HG02885 (cell line): ENCODE measurements at regions not wholly inside any gene's neighbourhood (a gene's known extent, or its start where the extent isn't known, plus 50 kb on each side); places are given as distances from the start of the nearest gene placed in this dataset.
"Not testable (repeated sequence)": the region's sequence is repeated elsewhere in the genome, so short reads cannot be mapped to it uniquely, and the experiment has no call there.

Experiments
- ATAC-seq: cut with Tn5 transposase; IDR thresholded peaks from one replicate; pipeline ENCODE4 v1.9.1; 2021; ENCODE audit warnings: mild to moderate bottlenecking; ENCODE audit not compliant: unreplicated experiment, poor library complexity

DNA sequence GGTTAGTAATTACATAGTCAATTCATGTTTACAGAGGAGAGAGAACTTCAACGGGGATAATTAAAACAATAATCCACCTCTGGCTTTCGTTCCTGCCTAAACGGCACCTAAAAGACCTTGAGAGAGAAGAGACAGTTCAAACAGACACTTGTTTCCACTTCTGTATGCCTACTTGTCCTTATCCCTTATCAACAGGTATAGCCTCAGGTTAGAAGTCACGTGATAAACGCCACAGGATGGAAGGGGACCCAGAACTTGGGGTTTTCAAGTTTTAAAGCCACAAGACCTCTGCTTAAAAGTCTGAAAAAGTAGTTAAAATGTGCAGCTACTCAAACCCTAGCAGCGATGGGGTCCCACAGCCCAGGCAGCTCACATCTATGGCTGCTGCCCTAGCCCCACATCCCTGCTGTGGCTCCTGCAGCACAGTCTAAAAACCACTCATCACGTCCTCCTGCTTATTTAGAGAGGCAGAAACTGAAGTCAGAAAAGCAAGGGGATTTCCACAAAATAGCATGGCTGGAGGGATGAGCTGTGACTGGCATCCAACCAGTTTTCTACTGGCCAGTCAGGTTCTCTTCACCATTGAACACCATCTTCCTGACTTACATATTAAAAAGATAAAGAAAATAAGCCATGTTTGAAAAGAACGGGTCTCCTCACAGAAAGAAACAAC is 51.2 kb upstream of the SEC16B start:
- ATAC-seq, result no peak

DNA sequence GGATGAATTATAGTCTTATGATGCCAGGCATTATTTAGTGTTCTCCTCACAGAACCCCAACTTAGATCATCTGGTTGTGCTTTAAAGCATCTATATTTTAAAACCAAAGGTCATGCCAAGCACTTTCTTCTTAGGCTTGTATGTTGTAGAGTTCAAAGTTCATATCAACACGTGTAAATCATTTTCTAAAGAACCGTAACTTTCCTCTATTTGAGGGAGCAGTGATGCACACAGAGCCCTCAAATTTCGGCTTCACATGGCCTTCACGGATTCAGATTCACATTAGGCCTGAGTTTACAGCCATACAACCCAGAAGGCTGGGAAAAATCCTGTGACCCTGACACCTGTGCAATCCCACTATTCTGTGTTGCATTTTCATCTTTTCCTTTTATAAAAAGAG is 52.1 kb upstream of the SEC16B start:
- ATAC-seq, result no peak

DNA sequence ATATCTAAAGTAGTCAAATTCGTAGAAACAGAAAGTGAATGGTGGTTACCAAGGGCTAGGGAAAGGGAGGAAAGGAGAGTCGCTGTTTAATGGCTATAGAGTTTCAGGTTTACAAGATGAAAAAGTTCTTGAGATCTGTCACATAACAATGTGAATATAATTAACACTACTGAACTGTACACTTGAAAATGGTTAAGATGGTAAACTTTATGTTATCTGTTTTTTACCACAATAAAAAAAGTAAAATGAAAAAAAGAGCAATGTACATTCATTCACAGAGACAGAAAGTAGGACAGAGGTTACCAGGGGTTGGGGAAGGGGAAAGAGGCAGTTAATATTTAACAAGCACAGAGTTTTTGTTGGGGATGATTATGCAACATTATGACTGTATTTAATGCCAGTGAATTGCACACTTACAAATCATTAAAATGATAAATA is 53.3 kb upstream of the SEC16B start:
- no peak for ATAC-seq

DNA sequence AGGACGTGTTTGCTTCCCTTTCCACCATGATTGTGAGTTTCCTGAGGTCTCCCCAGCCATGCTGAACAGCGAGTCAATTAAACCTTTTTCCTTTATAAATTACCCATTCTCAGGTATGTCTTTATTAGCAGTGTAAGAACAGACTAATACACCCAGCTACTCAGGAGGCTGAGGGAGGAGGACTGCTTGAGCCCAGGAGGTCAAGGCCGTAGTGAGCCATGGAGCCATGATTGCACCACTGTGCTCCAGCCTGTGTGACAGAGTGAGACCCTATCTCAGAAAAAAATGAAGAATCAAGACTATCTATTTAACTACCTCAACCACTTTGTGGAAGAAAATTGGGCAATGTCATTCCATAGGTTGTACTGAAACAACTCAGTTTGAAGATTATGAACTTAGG is 54.6 kb upstream of the SEC16B start:
- no peak for ATAC-seq

DNA sequence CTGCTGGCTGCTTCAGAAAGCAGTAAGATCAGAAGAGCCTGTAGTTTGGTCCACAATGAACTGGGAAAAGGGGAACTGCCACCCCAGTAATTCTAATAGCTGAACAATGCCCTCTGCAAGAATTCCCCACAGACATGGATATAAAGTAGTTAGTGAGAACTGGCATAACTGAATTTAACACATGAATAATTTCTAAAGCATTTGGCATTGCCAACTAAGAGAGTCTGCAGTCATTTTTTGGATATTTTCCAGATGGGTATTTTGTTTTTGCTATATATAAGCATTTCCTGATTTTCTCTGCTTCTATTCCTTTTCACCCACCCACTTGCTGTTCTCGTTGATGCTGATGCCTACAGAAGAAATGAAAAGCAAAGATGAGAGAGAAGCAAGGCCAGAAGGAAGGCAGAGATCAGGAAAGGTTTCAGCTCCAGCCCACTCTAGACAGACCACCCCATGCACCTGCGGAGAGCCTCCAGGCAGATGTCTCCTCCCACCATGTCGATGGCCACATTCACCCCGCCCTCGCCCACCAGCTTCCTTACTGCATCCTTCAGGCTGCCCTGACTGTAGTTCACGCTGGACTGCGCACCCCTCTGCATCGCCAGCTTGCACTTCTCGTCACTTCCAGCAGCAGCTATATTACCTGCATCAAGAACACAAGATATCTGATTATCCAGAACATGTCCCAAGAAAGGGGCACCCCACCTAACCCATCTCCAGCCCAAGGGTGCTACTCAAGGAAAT is 55.9 kb upstream of the SEC16B start:
- no peak for ATAC-seq

DNA sequence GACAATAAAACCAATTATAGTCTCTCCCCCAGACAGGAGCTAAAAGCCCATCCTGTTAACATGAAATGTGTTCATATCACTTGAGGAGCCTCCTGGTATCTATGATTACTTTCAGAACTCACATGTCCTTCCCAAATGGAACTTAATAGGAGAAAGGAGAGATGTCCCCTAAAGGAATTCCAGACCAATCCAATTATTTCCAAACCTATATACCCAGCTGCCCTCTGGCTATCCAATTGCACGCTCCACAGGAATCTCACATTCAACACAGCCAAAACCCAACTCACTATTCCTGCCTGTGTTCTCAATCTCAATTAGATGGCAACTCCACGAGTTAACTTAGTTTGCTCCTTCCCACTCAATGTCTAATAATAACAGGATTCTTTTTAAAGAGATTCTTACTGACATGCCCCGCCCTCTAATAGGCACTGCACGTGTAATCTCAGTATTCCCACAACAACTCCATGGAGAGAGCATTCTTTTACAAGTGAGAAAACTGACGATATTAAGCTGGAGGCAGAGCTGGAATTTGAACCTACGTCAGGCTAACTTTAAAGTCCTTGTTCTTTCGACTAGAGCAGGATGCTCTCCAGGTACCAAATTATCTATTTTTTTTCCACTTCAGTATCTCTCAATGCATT is 59.1 kb upstream of the SEC16B start:
- ATAC-seq, result no peak

DNA sequence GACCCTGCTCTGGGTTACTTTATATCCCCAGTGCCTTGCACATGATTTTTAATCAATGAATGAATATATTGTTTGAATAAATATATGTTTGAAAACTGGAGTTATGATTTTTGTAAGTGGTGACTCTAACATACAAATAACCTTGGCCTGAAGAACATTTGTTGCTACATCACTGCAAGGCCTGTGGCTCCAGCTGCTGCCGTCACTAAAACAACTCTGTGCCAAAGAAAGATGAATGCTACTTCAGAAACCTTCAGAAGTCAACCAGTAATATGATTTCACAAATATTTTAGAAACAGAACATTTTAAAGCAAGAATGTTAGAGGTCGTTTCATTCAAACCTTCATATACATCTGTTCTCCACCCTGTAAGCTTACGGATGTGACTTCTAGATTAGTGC is 60.6 kb upstream of the SEC16B start:
- no peak for ATAC-seq

DNA sequence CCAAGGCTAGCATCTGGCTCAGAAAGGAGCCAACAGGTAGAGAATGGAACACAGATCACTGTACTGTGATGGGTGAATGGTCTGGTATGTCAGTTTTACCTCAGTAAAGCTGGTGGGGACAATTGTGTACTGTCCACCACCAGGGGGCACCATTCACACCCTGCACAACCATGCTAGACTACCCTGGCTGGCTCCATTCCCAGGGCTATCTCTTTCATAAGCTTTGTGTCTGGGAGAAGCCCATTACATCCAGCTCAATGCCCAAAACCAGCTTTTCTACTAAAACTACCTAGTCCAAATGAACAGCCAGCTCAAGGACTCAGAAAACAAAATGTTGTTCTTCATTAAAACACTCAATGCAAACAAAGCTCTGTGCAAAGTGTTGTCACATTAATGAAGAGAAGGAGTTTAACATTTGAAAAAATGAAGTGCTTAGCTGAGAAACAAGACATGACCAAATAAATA is 62.0 kb upstream of the RASAL2 start:
- peak; percentile 97 for ATAC-seq

DNA sequence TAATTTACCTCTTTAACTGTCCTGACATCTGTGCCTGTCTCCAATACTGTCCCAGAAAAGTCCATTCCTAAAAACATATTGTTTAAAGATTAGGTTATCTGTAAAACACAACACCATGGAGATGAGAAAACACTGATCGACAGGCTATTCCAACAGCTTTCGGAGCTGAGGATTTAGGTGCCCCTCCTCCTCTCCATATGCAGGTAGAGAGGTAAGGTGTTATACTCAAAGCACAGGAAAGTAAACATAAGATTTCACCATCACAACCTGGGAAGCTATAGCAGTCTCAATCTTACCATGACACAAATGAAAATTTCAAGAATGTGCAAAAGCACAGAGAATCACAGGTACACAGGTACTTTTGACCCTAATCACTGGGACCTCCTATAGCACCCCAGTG is 60.9 kb upstream of the RASAL2 start:
- no peak for ATAC-seq

DNA sequence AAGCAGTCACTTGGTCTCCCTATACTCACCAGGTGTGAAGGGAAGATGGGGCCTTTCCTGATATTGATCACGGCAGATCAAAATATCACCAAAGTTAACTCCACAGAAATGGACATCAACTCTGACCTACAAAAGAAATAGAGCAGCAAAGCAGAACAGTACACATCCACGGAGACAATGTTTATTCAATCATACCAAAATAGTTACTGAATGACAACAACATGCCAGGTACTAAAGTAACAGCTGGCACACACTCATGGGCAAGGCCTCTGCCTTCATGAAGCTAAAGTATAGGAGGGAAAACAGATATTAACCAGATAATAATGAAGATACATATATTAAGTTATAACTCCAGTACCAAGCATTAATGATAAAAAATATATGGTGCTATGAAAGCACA is 59.2 kb upstream of the RASAL2 start:
- no peak for ATAC-seq

DNA sequence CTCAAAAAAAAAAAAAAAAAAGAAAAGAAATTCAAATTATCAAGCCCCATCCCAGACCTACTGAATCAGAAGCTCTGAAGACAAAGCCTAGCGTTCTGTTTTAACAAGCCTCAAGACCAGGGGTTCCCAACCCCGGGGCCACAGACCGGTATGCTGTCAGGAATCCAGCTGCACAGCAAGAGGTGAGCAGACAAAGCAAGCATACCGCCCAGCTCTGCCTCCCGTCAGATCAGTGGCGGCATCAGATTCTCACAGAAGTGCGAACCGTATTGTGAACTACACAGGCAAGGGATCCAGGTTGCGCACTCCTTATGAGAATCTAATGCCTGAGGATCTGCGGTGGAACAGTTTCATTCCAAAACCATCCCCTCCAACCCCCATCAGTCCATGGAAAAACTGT is 57.8 kb upstream of the RASAL2 start:
- no peak for ATAC-seq

DNA sequence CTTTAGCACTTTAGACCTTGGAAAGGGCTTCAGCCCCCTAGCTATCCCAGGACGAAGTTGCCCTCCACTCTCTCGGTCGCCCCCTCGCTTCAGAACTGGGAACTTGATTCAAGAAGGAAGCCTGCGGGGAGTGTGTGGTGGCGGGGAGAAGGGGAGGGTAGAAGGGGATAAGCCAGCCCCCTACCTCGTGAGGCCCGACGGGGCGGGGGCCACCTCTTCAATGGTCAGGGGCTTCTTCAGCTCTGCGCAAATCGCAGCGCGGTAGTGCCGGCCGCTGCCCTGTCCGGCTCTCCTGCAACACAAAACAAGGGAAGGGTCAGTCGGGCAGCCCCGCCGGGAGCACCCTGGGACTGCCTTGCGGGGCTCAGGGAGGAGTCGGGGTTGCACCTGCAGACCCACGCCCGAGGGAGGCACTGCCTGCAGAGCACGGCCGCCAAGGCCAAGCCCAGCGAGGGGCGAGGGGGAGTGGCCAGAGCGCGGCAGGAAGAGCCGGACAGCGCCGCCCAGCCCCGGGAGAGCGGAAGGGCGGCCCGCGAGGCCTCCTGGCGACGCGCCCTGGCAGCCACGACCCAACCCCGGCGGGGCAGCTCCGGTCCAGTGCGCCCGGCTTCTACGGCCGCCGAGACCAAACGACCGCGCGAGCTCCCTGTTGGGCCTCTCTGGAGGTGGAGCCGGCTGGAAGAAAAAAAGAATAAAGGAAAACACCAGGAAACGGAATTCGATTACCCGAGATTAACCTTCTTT is 56.2 kb upstream of the RASAL2 start:
- no peak for ATAC-seq

DNA sequence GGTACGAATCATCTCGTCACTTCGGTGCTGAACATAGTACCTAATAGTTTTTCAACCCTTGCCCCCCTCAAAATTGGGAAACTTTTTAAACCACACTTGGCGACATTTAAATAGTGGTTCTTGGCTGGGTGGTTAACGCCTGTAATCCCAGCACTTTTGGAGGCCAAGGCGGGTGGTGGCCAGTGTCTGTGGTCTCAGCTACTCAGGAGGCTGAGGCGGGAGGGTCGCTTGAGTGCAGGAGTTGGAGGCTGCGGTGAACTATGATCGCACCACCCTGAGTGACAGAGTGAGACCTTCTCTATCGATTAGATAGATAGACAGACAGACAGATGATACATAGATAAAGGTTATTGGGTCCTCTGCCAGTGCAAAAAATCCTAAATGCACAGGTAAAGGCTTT is 55.5 kb upstream of the RASAL2 start:
- no peak for ATAC-seq

DNA sequence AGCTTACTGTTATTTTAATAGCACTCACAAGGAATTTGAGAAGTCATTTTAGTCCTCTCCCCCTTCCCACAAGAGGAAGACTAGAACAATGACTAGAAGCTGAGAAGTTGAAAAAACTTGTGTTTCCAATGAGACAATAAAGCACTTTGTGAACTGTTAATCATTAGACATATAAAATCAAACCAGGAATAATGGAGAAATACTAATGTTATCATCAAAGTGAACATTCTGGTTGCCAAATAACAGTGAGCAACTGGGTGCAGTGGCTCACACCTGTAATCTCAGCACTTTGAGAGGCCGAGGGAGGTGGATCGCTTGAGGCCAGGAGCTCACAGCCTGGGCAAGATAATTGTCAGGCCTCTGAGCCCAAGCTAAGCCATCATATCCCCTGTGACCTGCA is 54.0 kb upstream of the RASAL2 start:
- ATAC-seq, result no peak

DNA sequence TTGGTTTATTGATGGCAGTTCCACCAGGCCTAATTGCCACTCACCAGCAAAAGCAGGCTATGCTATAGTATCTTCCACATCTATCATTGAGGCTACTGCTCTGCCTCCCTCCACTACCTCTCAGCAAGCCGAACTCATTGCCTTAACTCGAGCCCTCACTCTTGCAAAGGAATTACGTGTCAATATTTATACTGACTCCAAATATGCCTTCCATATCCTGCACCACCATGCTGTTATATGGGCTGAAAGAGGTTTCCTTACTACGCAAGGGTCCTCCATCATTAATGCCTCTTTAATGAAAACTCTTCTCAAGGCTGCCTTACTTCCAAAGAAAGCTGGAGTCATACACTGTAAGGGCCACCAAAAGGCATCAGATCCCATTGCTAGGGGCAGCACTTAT is 50.0 kb upstream of the RASAL2 start:
- not testable (repeated sequence) for ATAC-seq
